ENCODE measurements at regions not wholly inside any gene's neighbourhood (a gene's known extent, or its start where the extent isn't known, plus 50 kb on each side); places are given as distances from the start of the nearest gene placed in this dataset.

DNA sequence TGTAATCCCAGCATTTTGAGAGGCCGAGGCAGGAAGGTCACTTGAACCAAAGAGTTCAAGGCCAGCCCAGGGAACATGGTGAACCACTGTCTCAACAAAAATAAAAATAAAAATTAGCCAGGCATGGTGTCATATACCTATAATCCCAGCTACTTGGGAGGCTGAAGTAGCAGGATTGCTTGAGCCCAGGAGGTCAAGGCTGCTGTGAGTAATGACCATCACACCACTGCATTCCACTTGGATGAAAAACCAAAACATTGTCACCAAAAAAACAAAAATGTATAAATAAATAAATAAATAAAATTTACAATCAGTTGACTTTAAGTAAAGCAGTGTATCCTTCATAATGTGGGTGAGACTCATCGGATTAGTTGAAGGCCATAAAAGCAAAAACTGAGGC, 541.4 kb downstream of the CSNK1G3 start:
- TF ChIP-seq, protein P1, sequence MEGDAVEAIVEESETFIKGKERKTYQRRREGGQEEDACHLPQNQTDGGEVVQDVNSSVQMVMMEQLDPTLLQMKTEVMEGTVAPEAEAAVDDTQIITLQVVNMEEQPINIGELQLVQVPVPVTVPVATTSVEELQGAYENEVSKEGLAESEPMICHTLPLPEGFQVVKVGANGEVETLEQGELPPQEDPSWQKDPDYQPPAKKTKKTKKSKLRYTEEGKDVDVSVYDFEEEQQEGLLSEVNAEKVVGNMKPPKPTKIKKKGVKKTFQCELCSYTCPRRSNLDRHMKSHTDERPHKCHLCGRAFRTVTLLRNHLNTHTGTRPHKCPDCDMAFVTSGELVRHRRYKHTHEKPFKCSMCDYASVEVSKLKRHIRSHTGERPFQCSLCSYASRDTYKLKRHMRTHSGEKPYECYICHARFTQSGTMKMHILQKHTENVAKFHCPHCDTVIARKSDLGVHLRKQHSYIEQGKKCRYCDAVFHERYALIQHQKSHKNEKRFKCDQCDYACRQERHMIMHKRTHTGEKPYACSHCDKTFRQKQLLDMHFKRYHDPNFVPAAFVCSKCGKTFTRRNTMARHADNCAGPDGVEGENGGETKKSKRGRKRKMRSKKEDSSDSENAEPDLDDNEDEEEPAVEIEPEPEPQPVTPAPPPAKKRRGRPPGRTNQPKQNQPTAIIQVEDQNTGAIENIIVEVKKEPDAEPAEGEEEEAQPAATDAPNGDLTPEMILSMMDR (conservative IDR thresholded peaks at IDR 0.05; ENCODE audit: control insufficient read depth, insufficient read depth, low read depth, low read length) = no peak
- no peak overlapping the region for H3K4me3 ChIP-seq (ENCODE audit: control insufficient read depth, low read depth, low read length)
- peak; percentile 14 for DNase-seq (ENCODE audit: low read depth)

DNA sequence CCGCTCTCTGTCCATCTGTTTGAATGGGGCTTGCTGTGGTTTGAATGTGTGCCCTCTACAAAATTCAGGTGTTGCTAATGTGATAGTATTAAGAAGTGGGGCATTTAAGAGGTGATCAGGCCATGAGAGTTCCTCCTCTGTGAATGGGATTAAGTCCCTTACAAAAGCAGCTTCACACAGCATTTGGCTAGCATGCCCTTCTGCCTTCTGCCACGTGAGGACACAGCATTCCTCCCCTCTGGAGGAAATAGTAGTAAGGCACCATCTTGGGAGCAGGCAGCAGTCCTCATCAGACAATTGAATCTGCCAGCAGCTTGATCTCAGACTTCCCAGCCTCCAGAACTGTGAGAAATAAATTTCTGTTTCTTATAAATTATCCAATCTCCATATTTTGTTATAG, 540.2 kb downstream of the CSNK1G3 start:
- TF ChIP-seq, protein P1 (conservative IDR thresholded peaks at IDR 0.05; ENCODE audit: control insufficient read depth, insufficient read depth, low read depth, low read length) = no peak

DNA sequence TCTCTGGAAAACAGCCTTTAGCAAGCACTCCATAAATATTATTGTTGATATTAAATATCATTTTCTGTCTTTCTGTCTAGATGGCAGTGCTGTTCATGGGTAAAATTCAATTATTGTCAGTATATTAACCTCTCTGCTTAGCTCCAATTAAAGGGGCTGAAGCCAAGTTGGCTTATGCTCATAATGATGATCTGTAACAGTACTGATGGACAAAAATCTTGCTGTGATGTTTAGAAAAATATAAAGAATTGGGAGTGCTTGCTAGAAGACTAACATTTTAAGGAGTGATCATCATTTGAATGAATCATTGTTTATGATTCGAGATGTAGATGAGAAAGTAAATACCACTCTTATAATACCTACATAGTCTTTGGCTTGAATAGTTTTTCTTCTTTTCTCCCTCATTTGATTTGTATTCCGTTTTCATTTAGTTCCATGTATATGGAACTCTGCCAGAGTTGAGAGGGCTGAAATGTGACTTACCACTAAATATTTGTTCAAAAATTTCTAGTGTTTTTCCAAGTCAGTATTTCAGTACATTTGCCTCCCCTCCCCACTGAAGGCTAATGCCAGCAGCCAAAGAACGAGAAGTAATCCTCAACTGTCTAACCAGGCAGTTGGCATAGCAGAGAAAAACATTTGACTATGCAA, 538.3 kb downstream of the CSNK1G3 start:
- TF ChIP-seq, protein P1 (conservative IDR thresholded peaks at IDR 0.05; ENCODE audit: control insufficient read depth, insufficient read depth, low read depth, low read length) = no peak
- DNase-seq (ENCODE audit: low read depth) = no peak
- H3K4me3 ChIP-seq (ENCODE audit: control insufficient read depth, low read depth, low read length) = no peak overlapping the region

More for the DNA sequence above, 540.2 kb downstream of the CSNK1G3 start:
- no peak overlapping the region for H3K4me3 ChIP-seq (ENCODE audit: control insufficient read depth, low read depth, low read length)
- no peak for DNase-seq (ENCODE audit: low read depth)

DNA sequence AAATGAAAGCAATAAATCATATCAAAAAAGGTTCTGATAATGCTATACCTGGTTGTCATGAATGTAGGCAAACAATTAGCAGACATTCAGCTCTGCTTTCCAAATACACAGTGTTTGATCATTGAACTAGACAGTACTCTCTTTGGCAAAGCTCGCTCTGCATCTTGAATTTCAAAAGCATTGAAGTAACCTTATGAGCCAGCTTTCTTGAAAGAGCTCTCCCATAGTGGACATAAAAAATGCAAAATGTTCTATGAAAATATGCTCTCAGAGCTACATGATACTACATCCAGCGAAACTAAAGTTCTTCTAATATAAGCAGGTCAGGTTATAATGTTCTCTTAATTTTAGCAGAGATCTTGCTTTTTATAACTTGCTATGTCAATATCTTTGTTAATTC, 533.4 kb downstream of the CSNK1G3 start:
- no peak for DNase-seq (ENCODE audit: low read depth)
- H3K4me3 ChIP-seq (ENCODE audit: control insufficient read depth, low read depth, low read length) = no peak overlapping the region
- TF ChIP-seq, protein P1 (conservative IDR thresholded peaks at IDR 0.05; ENCODE audit: control insufficient read depth, insufficient read depth, low read depth, low read length) = no peak

DNA sequence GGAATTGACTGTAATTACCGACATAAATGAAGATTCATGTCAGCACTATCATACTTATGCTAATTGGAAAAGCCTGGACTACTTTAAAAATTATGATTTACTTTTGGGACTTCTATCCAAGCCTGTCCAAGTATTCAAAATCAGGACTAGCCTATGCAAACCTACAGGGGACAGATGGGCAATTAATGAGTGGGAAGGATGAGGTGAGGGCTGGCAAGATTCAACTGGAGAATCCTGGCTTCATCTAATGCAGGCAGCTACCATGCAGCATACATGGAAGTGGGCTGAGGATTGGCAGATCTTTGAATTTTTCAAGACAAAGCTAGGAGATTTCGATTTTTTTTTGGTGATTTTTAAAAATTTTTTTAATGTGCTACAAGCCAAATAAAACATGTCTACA, 532.6 kb downstream of the CSNK1G3 start:
- DNase-seq (ENCODE audit: low read depth) = no peak
- TF ChIP-seq, protein P1 (conservative IDR thresholded peaks at IDR 0.05; ENCODE audit: control insufficient read depth, insufficient read depth, low read depth, low read length) = no peak
- no peak overlapping the region for H3K4me3 ChIP-seq (ENCODE audit: control insufficient read depth, low read depth, low read length)

DNA sequence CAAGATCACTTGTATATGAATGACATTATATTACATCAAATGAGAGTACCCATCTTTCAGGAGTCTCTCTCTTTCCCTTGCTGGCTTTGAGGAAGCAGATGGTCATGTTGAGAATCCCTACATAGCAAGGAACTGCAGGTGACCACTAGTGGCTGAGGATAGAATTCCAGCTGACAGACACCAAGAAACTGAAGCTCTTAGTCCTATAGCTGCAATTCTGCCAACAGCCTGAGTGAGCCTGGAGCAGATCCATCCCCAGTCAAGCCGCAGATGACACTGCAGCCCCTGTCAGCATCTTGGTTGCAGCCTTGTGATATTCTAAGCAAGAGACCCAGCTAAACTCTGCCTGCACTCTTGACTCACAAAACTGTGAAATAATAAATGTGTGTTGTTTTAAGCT, 531.5 kb downstream of the CSNK1G3 start:
- H3K4me3 ChIP-seq (ENCODE audit: control insufficient read depth, low read depth, low read length) = no peak overlapping the region
- peak; percentile 11 for DNase-seq (ENCODE audit: low read depth)
- TF ChIP-seq, protein P1 (conservative IDR thresholded peaks at IDR 0.05; ENCODE audit: control insufficient read depth, insufficient read depth, low read depth, low read length) = peak; percentile 17

DNA sequence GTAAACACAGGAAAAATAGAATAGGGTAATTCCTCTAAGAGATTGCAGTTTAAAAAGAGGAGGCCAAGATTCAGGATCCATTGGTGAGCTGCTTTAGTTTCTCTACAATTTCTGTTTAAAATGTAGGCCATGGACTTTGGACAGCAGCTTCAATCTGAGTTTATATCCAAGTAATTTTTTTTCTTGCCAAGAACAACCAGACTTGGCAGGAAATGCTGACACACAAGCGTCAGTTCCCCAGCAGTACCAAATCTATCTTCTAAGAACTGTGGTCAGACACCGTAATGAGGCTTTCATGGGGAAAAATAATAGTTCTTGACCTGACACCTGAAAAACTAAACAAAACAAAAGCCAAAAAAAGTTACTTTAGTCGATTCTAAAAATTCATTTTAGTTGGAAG, 528.8 kb downstream of the CSNK1G3 start:
- DNase-seq (ENCODE audit: low read depth) = peak; percentile 64
- no peak overlapping the region for H3K4me3 ChIP-seq (ENCODE audit: control insufficient read depth, low read depth, low read length)
- TF ChIP-seq, protein P1 (conservative IDR thresholded peaks at IDR 0.05; ENCODE audit: control insufficient read depth, insufficient read depth, low read depth, low read length) = no peak

All from fibroblast of mammary gland (primary cell).